ENCODE measurements at regions not wholly inside any gene's neighbourhood (a gene's known extent, or its start where the extent isn't known, plus 50 kb on each side); places are given as distances from the start of the nearest gene placed in this dataset.

- no peak for DNase-seq (ENCODE audit: low read depth in 2 of 2)
Observed at GRCh38 chr2:88832992-88833389, 141.5 kb downstream of the RPIA start.

- DNase-seq (ENCODE audit: low read depth in 2 of 2): no peak
Observed at GRCh38 chr2:88834376-88834775, 142.9 kb downstream of the RPIA start.

GRCh38 chr2:88834866-88835265, 143.4 kb downstream of the RPIA start:
- DNase-seq (ENCODE audit: low read depth in 2 of 2): no peak

- no peak for DNase-seq (ENCODE audit: low read depth in 2 of 2)
Observed at GRCh38 chr2:88835726-88836125, 144.3 kb downstream of the RPIA start.

GRCh38 chr2:88836351-88836750, 144.9 kb downstream of the RPIA start:
- no peak for DNase-seq (ENCODE audit: low read depth in 2 of 2)

GRCh38 chr2:88837511-88838160, 146.2 kb downstream of the RPIA start:
- no peak for DNase-seq (ENCODE audit: low read depth in 2 of 2)

- no peak for DNase-seq (ENCODE audit: low read depth in 2 of 2)
Observed at GRCh38 chr2:88838165-88838635, 146.7 kb downstream of the RPIA start.

GRCh38 chr2:88841224-88841929, 149.9 kb downstream of the RPIA start:
- no peak for DNase-seq (ENCODE audit: low read depth in 2 of 2)

GRCh38 chr2:88842656-88843460, 151.4 kb downstream of the RPIA start:
- no peak for DNase-seq (ENCODE audit: low read depth in 2 of 2)

GRCh38 chr2:88843651-88844050, 152.2 kb downstream of the RPIA start:
- no peak for DNase-seq (ENCODE audit: low read depth in 2 of 2)

GRCh38 chr2:88844960-88845359, 153.5 kb downstream of the RPIA start:
- DNase-seq (ENCODE audit: low read depth in 2 of 2): no peak

- DNase-seq (ENCODE audit: low read depth in 2 of 2): no peak
Observed at GRCh38 chr2:88845772-88846661, 154.5 kb downstream of the RPIA start.

GRCh38 chr2:88852753-88853402, 161.4 kb downstream of the RPIA start:
- DNase-seq (ENCODE audit: low read depth in 2 of 2): no peak

GRCh38 chr2:88853403-88853790, 161.9 kb downstream of the RPIA start:
- no peak for DNase-seq (ENCODE audit: low read depth in 2 of 2)

GRCh38 chr2:88854528-88854927, 163.1 kb downstream of the RPIA start:
- no peak for DNase-seq (ENCODE audit: low read depth in 2 of 2)

GRCh38 chr2:88855620-88856408, 164.3 kb downstream of the RPIA start:
- DNase-seq (ENCODE audit: low read depth in 2 of 2): no peak

GRCh38 chr2:88856409-88857135, 165.1 kb downstream of the RPIA start:
- DNase-seq (ENCODE audit: low read depth in 2 of 2): no peak

- no peak for DNase-seq (ENCODE audit: low read depth in 2 of 2)
Observed at GRCh38 chr2:88857274-88857741, 165.8 kb downstream of the RPIA start.

GRCh38 chr2:88857951-88858411, 166.5 kb downstream of the RPIA start:
- no peak for DNase-seq (ENCODE audit: low read depth in 2 of 2)

All from stimulated activated CD8-positive, alpha-beta memory T cell treated with anti-CD3 and anti-CD28 coated beads, Interleukin-15, amount 100 ng/mL, for 48 hours (primary cell).